SK-N-MC (cell line): ENCODE measurements at regions not wholly inside any gene's neighbourhood (a gene's known extent, or its start where the extent isn't known, plus 50 kb on each side); places are given as distances from the start of the nearest gene placed in this dataset.
A peak's percentile ranks its signal among the peaks of the same experiment; 100 is the strongest.
"Not testable (repeated sequence)": the region's sequence is repeated elsewhere in the genome, so short reads cannot be mapped to it uniquely, and the experiment has no call there.

ENCODE experiments used
- DNase-seq: peaks from one replicate; pipeline ENCODE4 v3.0.0-alpha.2; 2011; ENCODE audit warnings: low read depth, low spot score
- H3K27ac ChIP-seq: fragments of 200-600 bp; sonication (generic); 2 replicates; pipeline ENCODE4 v1.5.1; 2016; ENCODE audit warnings: mixed run types
- H3K36me3 ChIP-seq: fragments of 200-600 bp; sonication (generic); 2 replicates; pipeline ENCODE4 v1.6.1; 2017; ENCODE audit warnings: antibody characterized with exemption, low read length, mixed read lengths; ENCODE audit not compliant: insufficient read depth
- H3K4me3 ChIP-seq: fragments of 200-600 bp; sonication (generic); 2 replicates; pipeline ENCODE4 v1.5.1; 2016
- H3K9ac ChIP-seq: fragments of 200-600 bp; sonication (generic); 2 replicates; pipeline ENCODE4 v1.8.0; 2017; ENCODE audit warnings: mixed run types, mixed read lengths; ENCODE audit not compliant: insufficient read length
- H3K9me3 ChIP-seq: fragments of 200-600 bp; sonication (generic); 2 replicates; pipeline ENCODE4 v1.6.1; 2017; ENCODE audit warnings: low read depth, mild to moderate bottlenecking, antibody characterized with exemption, low read length, moderate library complexity, mixed read lengths
- EZH2 ChIP-seq: fragments of 200-600 bp; sonication (generic); IDR thresholded peaks from one replicate; pipeline ENCODE4 v1.6.1; 2017; ENCODE audit warnings: antibody characterized with exemption
- FOXP2 ChIP-seq: optimal IDR thresholded peaks from 2 replicates; pipeline ENCODE3; 2011; ENCODE audit warnings: mild to moderate bottlenecking, moderate library complexity; ENCODE audit not compliant: insufficient read depth; ENCODE audit errors: extremely low read length, control extremely low read depth
- POLR2AphosphoS5 ChIP-seq: IDR thresholded peaks from 2 replicates; pipeline ENCODE4 v1.6.1; 2012; ENCODE audit warnings: mild to moderate bottlenecking, low read depth, low read length, borderline replicate concordance

DNA sequence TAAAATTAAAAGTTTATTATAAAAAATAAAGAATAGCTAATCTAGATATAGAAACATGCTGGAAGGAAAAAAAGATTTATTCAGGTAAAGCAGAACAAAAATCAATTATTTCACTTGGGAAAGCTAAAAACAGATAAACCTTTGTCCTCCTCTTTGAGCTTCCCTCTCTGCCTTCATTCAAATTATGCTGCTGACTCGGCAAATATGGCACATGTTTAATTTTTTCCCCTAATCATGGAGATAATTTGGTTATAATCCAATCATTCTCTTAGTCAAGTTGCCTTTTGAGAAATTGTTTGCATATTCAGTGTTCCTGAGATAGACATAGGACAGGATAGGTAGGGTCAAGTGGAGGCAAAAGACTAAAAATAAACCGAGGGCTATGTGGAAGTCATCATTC lies 556.8 kb upstream of the PTCHD4 start:
- Histone ChIP-seq H3K36me3 (no peaks in the 10 kb centered on the region), H3K27ac (no peak overlapping the region), H3K9me3 (no peaks in the 10 kb centered on the region), H3K4me3 (no peak overlapping the region), H3K9ac (no peak overlapping the region)
- TF ChIP-seq EZH2 (no peak), FOXP2 (no peak), POLR2AphosphoS5 (no peak)
- no peak for DNase-seq

DNA sequence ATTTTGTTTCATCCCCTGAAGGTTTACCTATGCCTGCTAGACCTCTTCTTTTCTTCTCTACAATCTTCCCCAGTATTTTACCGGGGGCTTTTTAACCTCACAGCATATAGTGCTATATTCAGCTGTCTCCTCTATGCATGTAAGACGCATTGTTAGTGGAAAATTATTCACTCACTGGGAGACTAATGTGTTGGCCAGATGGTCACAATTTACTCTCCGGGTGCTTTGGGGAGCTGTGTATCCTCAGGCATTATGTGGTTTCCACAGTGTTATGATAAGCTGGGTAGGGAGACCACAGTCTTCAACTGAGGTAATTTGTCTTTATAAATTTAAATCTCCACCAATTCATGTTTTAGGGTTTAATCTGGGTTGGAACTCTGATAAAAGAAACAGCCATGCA lies 553.8 kb upstream of the PTCHD4 start:
- DNase-seq, result peak; percentile 50
- TF ChIP-seq POLR2AphosphoS5 (no peak; the same call in 1 of the 2 replicates), FOXP2 (no peak), EZH2 (no peak)
- H3K4me3 ChIP-seq, result no peak overlapping the region
- H3K36me3 ChIP-seq, result no peaks in the 10 kb centered on the region
- H3K9me3 ChIP-seq, result no peaks in the 10 kb centered on the region
- H3K27ac ChIP-seq, result no peak overlapping the region
- H3K9ac ChIP-seq, result no peak overlapping the region

DNA sequence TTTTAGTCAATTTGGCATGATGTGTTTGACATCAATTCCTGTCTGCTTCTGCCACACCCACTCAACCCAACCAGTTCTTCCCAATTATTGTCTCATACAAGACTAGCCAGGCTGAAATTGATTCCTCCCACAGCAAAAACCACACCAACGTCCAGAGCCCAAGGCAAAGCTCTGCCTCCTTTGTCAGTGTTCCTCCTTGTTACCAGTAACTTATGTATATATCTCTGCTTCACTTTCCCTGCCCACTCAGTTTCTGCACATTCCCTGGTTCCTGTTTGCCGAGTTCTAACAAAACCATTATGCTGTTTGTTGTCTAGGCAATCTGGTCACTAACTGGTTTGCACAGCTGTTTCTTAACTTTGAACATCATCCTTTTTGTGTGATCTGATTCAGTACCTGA lies 547.9 kb upstream of the PTCHD4 start:
- H3K36me3 ChIP-seq, result no peaks in the 10 kb centered on the region
- H3K27ac ChIP-seq, result no peak overlapping the region
- no peak for TF ChIP-seq FOXP2
- no peak for TF ChIP-seq EZH2
- no peak for TF ChIP-seq POLR2AphosphoS5
- H3K9ac ChIP-seq, result no peak overlapping the region
- H3K4me3 ChIP-seq, result no peak overlapping the region
- H3K9me3 ChIP-seq, result no peaks in the 10 kb centered on the region
- DNase-seq, result no peak

DNA sequence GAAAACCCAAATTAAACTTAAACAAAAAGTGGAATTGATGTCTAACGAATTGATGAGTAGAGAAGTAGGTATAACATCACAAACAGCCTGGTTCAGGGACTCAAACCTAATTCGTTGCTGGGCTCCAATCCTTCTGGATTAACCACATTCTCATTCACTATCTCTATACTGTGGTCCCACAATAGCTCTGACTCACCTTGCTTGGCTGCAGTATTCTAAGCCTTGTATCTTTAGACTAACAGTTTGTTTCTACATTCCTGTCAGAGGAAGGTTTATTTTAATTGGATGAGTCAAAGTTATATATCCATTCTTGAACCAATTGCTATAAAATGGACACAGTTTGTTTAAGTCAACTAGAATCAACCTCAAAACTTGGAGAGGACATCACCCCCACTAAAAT lies 530.5 kb upstream of the PTCHD4 start:
- TF ChIP-seq FOXP2 (no peak), POLR2AphosphoS5 (no peak), EZH2 (no peak)
- H3K36me3 ChIP-seq, result no peaks in the 10 kb centered on the region
- H3K27ac ChIP-seq, result no peak overlapping the region
- DNase-seq, result no peak
- peaks cover 6% of the 10 kb centered on the region; the same call in 1 of the 2 replicates for H3K9me3 ChIP-seq
- H3K4me3 ChIP-seq, result no peak overlapping the region
- H3K9ac ChIP-seq, result no peak overlapping the region

DNA sequence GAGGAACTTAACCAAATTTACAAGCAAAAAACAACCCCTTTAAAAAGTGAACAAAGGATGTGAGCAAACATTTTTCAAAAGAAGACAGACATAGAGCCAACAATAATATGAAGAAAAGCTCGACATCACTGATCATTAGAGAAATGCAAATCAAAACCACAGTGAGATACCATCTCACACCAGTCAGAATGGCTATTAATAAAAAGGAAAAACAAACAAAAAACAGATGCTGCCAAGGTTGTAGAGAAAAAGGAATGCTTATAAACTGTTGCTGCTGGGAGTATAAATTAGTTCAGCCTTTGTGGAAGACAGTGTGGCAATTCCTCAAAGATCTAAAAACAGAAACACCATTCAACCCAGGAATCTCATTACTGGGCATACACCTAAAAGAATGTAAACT lies 527.8 kb upstream of the PTCHD4 start:
- DNase-seq, result peak; percentile 12
- H3K9me3 ChIP-seq, result not testable (repeated sequence)

DNA sequence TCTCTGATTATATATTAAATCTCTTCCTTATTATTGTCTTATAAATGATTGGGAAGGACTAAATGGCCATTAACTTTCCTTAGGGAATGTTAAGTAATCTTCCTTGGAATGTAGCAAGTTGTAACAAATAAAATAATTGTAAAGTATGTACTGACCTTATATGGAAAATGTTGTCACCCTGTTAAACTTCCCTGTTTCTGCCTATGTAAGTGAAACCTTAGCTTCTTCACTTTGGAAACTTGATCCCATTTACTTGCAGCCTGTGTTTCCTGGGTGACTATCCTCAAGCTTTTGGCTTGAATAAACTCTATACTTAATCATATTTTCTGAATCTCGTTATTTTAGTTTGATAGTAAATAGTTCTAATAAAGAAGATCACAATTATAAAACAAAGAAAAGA lies 519.5 kb upstream of the PTCHD4 start:
- H3K9ac ChIP-seq, result no peak overlapping the region
- no peaks in the 10 kb centered on the region for H3K36me3 ChIP-seq
- no peak for DNase-seq
- H3K4me3 ChIP-seq, result no peak overlapping the region
- H3K27ac ChIP-seq, result no peak overlapping the region
- TF ChIP-seq EZH2, result no peak
- TF ChIP-seq POLR2AphosphoS5, result no peak
- no peak for TF ChIP-seq FOXP2
- no peaks in the 10 kb centered on the region for H3K9me3 ChIP-seq

More for the DNA sequence above, 527.8 kb upstream of the PTCHD4 start:
- H3K4me3 ChIP-seq, H3K27ac ChIP-seq, H3K9ac ChIP-seq, H3K36me3 ChIP-seq: not testable (repeated sequence)

DNA sequence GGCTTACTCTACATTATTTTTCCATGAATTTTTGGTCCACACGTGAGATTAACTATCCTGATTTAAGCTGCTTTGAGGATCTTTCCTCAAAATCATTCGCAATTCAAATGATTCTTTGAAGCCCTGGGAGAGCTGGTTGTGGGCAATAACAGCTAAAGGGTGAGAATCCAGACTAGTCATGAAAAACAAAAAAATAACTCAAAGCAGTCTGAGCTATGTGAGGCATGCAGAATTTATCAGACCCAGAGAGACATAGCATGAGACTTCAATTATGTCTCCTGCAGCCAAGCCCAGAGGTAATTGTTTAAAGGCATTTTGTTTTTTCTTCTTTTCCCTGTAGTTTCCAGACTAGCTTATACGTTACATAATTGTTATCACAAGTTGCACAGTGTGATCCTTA lies 517.3 kb upstream of the PTCHD4 start:
- Histone ChIP-seq H3K9ac (no peak overlapping the region), H3K27ac (0 out of 2 replicates have a peak overlapping the region, but pooled peaks have one; percentile 38), H3K4me3 (no peak overlapping the region), H3K9me3 (no peaks in the 10 kb centered on the region), H3K36me3 (no peaks in the 10 kb centered on the region)
- TF ChIP-seq POLR2AphosphoS5 (no peak), EZH2 (no peak), FOXP2 (no peak)
- DNase-seq, result no peak

DNA sequence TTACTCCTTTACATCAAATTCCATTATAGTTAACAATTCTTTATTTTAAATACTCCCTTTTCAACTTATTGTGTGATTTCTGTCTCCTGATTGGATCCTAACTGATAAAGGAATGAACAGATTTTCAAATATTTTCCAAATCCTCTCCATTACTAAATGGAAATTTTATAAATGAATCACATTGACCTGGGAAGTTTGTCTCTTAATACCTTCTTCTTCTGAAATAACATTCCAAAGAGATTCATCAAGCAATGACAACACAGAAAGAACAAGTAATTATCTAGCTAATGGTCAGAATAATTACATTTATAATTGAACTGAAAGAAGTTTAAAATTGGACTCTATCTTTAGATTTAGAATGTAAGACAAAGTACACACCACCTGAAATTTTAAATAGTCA lies 515.4 kb upstream of the PTCHD4 start:
- Histone ChIP-seq H3K27ac (no peak overlapping the region), H3K36me3 (no peaks in the 10 kb centered on the region), H3K9ac (no peak overlapping the region), H3K4me3 (no peak overlapping the region), H3K9me3 (no peaks in the 10 kb centered on the region)
- TF ChIP-seq EZH2 (no peak), POLR2AphosphoS5 (no peak), FOXP2 (no peak)
- DNase-seq, result no peak

DNA sequence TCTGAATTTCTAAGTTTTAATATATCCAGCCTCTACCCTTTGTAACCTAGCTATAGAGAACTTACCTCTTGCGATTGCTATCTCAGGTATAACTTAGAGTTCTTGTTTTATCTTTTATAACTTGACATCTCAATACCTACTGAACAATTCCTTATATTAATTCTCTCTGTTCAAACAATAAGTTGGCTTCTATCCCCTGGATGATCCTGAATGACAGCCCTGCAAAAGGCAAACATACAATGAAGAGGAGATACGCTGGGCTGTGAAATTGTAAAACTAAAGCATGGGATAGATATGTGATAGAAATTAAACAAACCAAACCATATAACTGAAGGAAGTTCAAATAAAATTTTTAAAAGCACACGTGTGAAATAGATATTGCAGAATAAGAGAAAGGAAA lies 513.6 kb upstream of the PTCHD4 start:
- DNase-seq, result no peak
- Histone ChIP-seq H3K36me3 (no peaks in the 10 kb centered on the region), H3K4me3 (no peak overlapping the region), H3K9ac (no peak overlapping the region), H3K9me3 (no peaks in the 10 kb centered on the region), H3K27ac (no peak overlapping the region)
- no peak for TF ChIP-seq POLR2AphosphoS5
- no peak for TF ChIP-seq FOXP2
- no peak for TF ChIP-seq EZH2

DNA sequence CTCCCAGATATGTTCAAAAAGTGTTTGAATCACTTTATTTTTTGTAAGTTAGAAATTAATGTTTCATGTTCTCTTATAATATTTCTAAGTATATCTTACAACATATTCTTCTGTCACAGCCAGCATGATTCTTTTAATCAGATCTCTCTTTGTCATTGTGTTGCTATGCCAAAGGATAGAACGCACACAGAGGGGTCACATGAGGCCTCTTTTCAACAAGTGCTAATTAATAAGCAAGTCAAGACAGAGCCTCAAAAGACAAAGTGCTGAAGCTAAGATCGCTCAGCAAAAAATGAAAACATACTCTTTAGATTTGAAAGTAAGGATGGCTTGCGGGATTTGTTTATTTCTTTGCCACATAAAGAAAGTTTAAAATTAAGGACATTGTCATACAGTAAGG lies 508.8 kb upstream of the PTCHD4 start:
- TF ChIP-seq FOXP2 (no peak), POLR2AphosphoS5 (no peak), EZH2 (no peak)
- H3K36me3 ChIP-seq, result no peaks in the 10 kb centered on the region
- no peak for DNase-seq

More for the DNA sequence above, 508.8 kb upstream of the PTCHD4 start:
- no peak overlapping the region for H3K27ac ChIP-seq
- no peak overlapping the region for H3K9ac ChIP-seq
- no peak overlapping the region for H3K4me3 ChIP-seq
- H3K9me3 ChIP-seq, result no peaks in the 10 kb centered on the region
